Activated CD4-positive, alpha-beta T cell treated with anti-CD3 and anti-CD28 coated beads, Interleukin-2, Interleukin-4, amounts not matched to agents 100 ng/mL and 50 ng/mL, durations not matched to agents 16 hours and 8 hours (primary cell): ENCODE measurements at regions not wholly inside any gene's neighbourhood (a gene's known extent, or its start where the extent isn't known, plus 50 kb on each side); places are given as distances from the start of the nearest gene placed in this dataset.
"Not testable (repeated sequence)": the region's sequence is repeated elsewhere in the genome, so short reads cannot be mapped to it uniquely, and the experiment has no call there.

ENCODE experiments used
- DNase-seq: peaks from one replicate; pipeline ENCODE4 v3.0.0-alpha.2; 2020; ENCODE audit warnings: low spot score

DNA sequence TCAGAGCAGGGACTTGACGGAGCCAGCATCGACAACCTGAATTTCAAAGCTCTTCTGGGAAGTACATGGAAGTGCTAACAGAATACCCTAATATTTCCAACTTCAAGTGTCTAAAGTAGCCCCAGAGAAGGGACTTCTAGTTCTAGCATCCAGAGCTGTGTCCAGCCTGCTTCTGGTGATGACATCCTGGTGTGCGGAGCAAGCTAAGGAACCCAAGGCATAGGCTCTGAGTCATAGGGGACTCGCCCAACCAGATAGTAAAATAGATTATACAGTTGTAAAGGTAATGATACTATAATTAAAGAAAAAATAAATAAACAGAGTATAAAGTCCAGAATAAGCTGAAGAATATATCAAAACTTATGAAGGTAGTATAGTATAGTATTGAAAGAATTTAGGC is 108.1 kb upstream of the SERPINE2 start:
- DNase-seq, result no peak

DNA sequence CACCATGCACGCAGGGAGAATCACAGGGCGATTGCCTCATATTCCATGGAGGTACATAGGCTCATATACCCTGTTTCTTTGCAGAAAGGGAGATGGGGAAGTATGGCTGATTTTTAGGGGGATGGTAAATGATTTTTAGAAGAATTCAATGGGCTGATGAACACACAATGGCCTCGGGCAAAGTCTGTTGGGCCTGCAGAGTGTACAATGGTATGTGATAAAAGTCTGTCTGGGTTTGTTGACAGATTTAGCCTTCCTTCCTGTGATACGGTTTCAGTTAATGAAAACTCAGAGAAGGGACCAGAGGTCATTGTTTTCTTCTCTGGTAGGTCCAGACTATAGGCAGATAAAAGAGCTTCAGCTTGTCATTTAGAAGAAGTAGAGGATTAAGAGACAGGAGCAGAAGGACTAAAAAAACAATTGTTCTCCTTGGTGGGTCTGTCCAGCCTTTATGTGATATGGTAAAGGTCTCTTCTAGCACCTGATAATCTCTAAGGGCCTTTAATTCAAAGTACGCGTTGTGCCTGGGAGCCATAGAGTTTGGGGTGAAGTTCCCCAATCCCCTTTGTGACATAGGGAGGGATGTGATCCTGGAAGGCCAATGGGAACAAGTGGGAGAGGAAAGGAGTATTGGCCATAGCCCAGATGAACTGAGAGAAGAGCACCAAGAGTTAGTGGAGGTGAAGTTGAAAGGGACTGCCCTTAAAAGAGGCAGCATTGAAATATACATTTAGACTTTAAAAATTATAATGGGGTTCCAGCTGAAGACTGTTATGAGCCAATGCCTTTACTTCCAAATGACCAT is 107.5 kb upstream of the SERPINE2 start:
- DNase-seq, result no peak

DNA sequence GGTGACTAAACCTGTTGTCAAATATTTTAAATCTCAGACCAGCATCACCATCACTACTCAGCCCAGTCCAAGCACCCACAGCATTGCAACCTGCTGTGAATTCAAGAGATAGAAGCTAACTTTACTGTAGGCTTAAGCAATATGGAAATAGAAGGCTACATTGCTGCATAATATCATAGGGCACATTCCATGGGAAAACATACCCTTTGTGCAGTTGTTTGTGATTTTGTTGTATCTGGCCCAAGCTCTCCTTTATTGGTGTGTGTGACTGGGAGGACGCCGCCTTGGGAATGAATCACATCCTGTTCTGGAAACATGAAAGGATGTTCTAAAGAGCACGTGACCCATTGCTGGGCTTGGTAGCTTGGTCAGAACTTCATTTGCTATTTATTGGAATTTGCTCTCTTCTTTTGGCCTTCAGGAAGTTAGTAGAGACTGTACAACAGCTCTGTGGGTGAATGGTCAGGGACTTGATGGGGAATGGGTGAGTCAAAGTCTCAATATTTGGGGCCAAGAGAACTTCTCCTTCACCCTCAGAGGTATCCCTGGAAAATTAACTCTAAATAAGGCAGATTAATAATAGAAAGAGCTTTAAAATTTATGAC is 106.8 kb upstream of the SERPINE2 start:
- DNase-seq, result no peak

DNA sequence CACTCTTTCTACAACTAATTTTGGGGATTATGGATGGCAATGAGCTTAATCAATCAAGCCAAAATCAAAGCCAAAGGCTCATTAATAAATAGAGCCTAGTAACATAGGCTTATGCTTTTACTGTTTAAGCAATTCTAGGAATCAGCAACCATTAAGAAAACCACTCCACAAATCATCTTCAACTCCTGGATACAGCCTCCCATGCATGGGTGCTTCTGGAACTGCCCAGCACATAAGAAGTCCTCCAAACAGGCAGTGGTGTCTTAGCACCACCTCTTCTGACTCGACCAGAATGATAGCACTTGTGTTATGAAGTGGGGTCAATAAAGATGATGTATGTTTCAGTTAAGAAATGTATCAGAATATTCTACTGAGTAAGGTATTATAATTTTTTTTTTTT is 104.4 kb upstream of the SERPINE2 start:
- DNase-seq, result no peak

DNA sequence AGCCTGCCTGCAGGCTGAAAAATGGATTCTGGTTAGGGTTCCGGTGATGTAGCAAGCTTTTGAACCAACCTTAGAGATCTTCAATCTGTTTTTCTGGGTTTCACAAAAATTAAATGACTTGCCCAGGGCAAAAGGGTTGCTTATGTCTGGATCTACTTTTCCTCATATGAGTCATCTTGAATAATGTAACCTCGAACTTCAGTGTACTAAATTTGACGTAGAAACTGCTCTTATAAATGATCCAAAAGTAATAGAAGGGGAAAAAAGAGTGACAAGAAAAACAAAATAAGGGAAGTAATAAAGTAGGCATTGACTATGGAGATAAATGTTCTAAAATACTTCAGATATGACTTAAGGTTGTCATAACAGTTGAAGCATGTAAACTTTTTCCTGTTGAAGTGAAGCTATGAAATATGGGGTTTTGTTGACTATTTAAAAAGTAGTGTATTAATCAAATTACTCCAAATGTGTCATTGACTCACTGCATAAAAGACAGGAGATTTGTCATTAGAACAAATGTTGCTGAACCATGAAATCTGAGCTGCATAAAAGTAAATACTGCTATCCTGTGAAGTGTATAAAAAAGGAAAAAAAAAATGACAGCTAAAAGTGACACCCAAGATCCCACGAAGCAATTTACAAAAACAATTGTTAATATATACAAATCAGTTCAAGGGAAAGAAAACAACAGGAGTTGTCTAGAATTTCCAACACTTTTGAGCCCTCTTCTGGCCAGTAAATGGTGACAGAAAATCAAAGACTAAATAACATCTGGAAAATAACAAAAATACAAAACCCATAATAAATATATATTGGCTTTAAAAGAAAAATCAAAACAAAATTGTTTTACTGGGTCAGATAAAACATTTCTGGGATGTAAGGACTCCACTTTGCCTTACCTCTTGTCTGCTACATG is 103.6 kb upstream of the SERPINE2 start:
- no peak for DNase-seq

DNA sequence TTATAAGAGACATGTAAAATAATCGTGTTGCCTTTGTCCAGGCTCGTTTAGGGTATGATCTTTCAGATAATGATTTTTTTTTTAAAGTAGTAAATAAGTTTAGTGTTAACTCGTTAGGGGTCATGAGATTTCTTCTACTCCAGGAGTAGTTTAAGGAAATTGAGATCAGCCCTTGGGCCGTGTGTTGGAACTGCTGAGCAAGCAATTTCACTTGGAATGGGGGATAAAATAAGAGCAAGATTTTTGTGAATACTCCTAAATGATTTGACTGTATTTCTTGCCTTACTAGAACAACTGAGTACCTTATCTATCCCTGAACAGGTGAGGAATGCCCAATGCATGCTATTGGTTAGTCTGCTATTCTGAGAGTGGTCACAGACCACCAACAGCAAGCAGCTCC is 102.2 kb upstream of the SERPINE2 start:
- DNase-seq, result no peak

DNA sequence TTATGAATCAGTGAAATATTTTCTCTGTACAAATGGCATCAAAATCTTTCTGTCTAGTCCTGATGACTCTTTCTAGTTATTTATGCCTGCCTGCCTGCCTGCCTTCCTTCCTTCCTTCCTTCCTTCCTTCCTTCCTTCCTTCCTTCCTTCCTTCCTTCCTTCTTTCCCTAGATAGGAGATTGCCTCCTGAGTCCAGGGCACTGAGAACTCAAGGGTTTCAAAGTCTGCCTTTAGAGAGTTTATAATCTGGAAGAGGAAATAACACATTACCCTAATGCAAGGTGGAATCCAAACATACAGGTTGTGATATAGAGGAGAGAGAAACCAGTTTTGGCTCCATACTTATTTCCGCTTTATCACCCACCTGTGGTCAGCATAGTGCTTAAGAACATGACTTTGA is 98.1 kb upstream of the SERPINE2 start:
- DNase-seq, result no peak

DNA sequence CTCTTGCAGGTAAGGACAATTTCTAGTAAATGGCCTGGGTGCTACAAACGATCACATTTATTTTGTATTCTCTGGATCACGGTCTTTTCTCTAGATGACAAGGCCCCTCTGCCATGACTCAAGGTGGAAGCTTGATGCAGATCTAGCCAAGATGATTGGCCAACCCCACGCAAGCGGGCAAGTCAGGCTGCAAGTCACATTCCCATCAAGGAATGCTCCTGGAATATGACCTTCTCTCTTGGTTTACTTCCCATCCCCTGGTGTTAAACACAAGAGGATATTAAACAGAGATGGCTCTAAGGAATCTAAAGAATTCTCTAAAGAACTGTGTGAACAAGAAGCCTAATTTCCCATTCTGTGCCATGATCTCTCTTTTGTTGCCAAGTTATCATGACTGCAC is 97.3 kb upstream of the SERPINE2 start:
- no peak for DNase-seq

DNA sequence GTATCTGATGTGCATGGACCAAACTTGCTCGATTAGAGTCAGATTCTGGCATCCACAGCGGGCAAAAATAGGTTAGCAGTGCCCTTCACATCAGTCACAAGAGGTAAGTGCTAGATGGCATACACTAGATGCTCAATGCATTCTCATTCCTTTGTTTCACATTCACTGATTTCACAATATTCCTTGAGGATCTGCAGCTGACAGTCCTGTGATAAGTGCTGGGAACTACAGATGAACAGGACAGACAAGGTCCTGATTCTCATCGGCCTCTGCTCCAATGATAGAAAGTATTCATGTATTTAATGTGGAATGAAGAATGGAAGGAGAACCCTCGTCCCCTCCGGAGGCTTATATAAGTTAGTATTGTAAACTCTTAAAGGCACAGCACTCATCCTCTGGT is 96.8 kb upstream of the SERPINE2 start:
- DNase-seq, result no peak

DNA sequence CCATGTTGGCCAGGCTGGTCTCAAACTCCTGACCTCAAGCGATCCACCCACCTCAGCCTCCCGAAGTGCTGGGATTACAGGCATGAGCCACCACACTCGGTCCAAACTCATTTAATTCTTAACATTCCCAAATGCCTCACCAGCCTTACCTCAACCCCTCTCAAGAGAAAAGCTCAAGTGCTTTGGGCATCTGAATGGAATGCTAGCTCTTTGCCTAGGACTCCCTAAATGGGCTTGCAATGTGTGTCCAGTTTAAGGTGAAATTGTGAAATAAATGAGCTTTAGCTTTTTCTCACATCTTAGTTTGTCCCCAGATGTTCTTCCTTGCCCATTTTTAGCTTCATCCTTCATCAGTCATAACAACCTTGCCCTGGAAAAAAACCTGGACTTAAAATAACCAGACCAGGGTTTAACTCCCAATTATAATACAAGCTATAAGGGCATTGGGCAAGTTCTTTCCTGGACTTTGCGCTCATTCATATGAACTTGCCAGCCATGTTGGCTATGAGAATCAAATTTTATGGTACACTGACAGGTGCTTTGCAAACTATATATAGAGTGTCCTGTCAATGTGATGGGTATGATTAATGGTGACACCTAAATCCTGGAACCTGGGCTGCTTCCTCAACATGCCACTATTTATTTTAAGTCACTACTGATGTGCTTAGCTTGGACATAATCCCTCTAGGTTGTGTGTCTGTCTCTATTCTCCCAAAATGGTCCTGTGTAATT is 95.1 kb upstream of the SERPINE2 start:
- DNase-seq, result no peak

DNA sequence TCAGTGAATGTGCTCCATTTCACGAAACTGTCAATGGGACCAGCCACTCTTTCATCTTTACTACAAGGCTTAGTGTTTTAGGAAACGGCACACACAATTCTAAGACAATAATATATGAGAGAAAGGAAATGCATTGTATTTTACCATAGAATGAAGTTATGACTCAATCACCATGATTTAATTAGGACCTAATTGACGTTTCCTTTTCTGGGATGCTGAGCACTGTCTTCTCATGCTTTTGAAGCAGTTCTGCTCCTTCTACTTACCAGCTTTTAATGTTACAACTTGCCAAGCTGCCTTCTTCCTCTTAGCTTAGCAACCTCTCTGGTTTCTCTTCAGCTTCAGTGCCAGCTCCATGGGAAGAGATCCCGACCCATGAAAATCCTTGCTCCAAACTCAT is 94.3 kb upstream of the SERPINE2 start:
- DNase-seq, result no peak

DNA sequence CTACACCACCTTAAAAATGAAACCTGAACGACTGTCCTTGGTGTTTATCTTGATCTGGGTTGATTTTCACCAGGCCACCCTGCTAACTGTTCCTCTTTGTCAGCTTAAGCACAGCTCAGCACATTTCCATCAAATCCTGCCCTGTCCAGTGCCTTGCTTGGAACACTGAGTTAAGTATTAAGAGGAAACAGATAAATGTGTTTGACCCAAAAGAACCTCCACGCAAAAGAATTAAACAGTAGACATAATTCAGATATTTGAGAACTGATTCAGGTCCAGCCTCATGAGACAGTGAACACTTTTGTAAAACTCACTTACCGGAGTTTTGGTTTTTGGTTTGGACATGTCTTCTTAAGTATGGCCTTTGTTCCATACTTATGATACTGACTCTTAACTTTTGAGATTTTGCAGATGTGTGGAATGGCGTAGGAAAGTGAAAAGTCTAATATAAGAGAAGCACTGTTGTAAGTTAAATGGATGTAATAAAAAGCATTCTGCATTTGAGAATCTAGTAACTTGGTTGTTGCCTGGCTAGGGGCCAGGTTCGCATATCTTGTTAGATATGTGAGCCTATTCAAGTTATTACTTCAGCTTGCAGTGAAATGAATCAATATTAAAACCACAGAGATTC is 88.9 kb upstream of the SERPINE2 start:
- DNase-seq, result no peak

DNA sequence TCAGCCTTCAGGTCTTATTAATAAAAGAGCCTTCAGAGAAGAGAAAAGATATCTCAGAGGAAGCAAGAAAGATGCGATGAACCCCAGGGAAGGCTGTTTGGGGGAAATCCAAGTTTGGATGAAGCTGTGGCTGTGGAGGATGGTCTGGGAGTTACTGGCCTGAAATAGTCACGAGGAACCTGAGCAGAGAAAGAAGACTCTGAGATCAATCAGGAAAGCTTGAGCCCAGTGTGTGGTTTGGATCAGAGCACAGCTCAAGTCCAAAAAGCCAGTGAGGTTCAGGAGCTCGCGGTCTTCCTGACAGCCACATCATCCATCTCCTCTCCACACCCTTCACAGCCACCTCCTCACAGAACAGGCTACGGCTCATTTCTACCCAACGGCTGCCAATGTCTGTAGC is 87.4 kb upstream of the SERPINE2 start:
- no peak for DNase-seq

DNA sequence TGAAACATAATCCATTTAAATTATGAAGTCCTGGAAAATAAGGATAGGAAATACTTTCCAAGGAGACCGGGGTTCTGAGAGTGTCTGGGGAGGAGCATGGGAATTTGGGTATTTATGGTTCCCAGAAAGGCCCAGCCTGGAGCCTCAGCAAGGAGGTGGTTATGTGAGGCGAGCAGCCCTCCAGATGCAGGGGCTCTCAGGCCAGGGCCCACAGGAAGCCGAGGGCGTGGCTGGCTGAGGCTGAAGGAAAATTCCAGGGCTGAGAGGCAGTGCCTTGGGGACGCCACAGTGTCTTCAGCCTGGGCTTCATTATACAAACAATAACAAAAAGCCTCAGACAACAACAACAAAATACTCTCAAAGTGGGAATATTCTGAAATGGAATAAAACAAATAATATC is 86.9 kb upstream of the SERPINE2 start:
- DNase-seq, result no peak

DNA sequence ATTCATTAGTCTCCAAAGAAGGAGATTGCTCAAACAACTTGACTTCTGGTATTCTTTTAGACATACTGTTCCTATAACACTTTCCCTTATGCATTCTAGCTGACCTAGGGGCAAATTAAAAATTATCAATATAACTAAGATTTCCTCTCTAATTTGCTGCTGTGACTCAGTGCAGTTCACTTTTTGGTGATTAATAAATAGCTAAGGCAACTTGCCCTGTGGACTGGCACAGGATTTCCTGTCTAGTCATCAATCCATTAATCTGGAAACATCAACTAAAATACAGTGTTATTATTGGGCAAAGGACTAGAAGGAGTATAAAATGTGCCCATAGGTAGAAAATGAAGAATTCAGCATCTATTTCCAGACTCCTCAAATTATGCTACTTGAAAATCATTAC is 83.5 kb upstream of the SERPINE2 start:
- no peak for DNase-seq

DNA sequence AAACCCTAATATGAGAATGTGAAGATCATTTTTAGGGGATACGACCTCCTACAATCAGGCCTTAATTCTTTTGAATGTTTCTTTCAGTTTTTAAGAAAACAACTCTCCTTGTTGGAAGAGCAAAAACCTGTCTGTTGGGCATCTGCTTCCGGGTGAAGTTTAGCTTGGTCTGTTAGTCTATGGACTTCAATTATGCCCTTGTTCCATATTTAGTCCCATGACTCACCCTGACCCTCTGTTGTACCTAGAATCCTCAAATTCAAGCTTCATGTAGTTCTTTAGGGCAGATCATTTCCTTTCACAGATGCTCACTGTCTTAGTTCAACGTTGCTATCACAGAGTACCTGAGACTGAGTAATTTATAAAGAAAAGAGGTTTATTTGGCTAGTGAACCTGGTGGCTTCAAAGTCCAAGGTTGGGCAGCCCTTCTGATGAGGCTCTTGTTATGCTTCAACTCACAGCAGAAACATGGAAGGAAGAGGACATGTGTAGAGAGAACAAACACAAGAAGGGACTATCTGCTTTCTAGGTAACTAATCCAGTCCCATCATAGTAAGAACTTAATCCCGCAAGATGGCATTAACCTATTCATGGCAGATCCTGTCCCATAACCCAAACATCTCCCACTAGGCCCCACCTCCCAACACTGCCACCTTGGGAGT is 82.5 kb upstream of the SERPINE2 start:
- DNase-seq, result no peak

DNA sequence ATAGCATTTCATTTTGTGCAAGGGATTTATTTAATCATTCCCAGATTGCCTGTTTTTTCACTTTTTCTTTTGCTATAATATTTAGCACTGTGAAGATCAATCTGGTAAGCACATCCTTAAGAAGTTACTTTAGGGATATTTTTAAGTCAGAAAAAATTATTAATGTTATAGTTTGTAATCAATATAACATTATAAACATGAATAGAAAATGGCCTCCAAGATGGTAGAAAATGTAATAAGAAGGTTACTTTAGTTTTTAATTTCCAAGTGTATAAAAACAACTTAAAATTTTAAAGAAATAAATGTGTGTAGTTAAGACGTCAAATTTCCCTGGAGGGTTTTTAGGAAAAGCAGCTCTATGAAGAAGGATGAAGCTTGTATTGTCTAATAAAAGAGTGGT is 81.9 kb upstream of the SERPINE2 start:
- DNase-seq, result no peak

DNA sequence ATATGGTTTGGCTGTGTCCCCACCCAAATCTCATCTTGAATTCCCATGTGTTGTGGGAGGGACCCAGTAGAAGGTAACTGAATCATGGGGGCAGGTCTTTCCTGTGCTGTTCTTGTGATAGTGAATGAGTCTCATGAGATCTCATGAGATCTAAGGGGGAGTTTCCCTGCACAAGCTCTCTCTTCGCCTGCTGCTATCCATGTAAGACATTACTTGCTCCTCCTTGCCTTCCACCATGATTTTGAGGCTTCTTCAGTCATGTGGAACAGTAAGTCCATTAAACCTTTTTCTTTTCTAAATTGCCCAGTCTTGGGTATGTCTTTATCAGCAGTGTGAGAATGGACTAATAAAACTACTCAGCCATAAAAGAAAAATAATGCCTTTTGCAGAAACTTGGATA is 80.8 kb upstream of the SERPINE2 start:
- DNase-seq, result not testable (repeated sequence)

DNA sequence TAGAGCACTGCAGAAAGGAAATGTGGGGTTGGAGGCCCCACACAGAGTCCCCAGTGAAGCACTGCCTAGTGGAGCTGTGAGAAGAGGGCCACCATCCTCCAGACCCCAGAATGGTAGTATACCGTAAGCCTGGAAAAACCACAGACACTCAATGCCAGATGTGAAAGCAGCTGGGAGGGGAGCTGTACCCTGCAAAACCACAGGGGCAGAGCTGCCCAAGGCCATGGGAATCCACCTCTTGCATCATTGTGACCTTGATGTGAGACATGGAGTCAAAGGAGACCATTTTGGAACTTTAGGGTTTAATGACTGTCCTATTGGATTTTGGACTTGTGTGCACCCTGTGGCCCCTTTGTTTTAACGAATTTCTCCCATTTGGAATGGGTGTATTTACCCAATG is 75.3 kb upstream of the SERPINE2 start:
- no peak for DNase-seq

DNA sequence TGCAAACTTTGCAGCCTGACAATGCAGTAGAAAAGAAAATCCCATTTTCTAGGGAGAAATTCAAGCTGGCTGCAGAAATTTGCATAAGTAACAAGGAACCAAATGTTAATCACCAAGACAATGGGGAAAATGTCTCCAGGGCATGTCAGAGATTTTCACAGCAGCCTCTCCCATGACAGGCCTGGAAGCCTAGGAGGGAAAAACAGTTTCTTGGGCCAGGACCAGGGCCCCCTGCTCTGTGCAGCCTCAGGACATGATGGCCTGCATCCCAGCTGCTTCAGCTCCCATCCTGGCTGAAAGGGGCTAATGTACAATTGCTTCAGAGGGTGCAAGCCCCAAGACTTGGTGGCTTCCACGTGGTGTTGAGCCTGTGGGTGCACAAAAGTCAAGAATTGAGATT is 74.8 kb upstream of the SERPINE2 start:
- DNase-seq, result not testable (repeated sequence)

DNA sequence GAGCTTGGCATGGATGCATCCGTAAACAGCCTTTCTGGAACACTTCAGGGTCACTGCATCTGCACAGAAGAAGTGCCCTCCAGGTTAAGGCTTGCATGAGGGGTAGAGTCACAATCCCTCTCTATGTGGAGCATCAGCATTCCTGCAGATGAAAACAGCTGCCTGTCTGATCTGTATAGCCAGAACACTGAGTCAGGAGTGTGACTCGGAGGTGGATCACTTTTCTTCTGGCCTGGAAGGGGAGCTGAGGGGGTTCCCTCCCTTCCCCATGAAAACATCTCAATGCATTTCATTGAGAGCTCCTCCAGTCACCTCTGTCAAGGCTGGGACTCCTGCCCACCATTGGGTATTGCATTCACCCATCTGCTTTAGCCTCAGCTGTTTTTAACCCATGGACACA is 72.5 kb upstream of the SERPINE2 start:
- no peak for DNase-seq
